Liver (tissue), 7 donors: ENCODE measurements at regions not wholly inside any gene's neighbourhood (a gene's known extent, or its start where the extent isn't known, plus 50 kb on each side); places are given as distances from the start of the nearest gene placed in this dataset.

Source experiments
- DNase-seq: peaks from one replicate; pipeline ENCODE4 v3.0.0-alpha.2; 2017; ENCODE audit warnings: low spot score
- H3K27ac ChIP-seq, 2 donors: one replicate each; pipeline ENCODE4 v1.7.0; 2013; ENCODE audit warnings: inconsistent platforms in 2 of 2, low read length in 2 of 2, control low read depth in 1 of 2, low read depth in 1 of 2, mild to moderate bottlenecking in 1 of 2
- H3K27me3 ChIP-seq, 4 donors: one replicate each; pipeline versions ENCODE4 v1.6.1 to v1.7.0; 2013; ENCODE audit warnings: low read length in 3 of 4, inconsistent platforms in 1 of 4, mild to moderate bottlenecking in 1 of 4, moderate library complexity in 1 of 4; ENCODE audit not compliant: control insufficient read depth in 4 of 4, insufficient read depth in 4 of 4
- H3K36me3 ChIP-seq, 4 donors: one replicate each; pipeline versions ENCODE4 v1.6.1 to v1.7.0; 2013; ENCODE audit warnings: low read length in 3 of 4, mild to moderate bottlenecking in 3 of 4, low read depth in 1 of 4, moderate library complexity in 1 of 4; ENCODE audit not compliant: control insufficient read depth in 4 of 4, insufficient read depth in 3 of 4
- H3K4me1 ChIP-seq, 4 donors: one replicate each; pipeline versions ENCODE4 v1.6.1 to v1.7.0; 2013; ENCODE audit warnings: low read length in 3 of 4, mild to moderate bottlenecking in 3 of 4, moderate library complexity in 1 of 4; ENCODE audit not compliant: control insufficient read depth in 4 of 4, insufficient read depth in 4 of 4
- H3K4me3 ChIP-seq, 3 donors: one replicate each; pipeline versions ENCODE4 v1.6.1 to v1.7.0; 2013; ENCODE audit warnings: low read length in 3 of 3, control low read depth in 1 of 3, low read depth in 1 of 3, mild to moderate bottlenecking in 1 of 3
- H3K9ac ChIP-seq, 2 donors: one replicate each; pipeline ENCODE4 v1.7.0; 2013; ENCODE audit warnings: low read length in 2 of 2, mild to moderate bottlenecking in 2 of 2, moderate library complexity in 2 of 2, control low read depth in 1 of 2, low read depth in 1 of 2
- H3K9me3 ChIP-seq, 4 donors: one replicate each; pipeline versions ENCODE4 v1.6.1 to v1.7.0; 2013; ENCODE audit warnings: low read length in 3 of 4; ENCODE audit not compliant: control insufficient read depth in 4 of 4
- FOXA1 ChIP-seq: IDR thresholded peaks from 2 replicates; pipeline ENCODE4 v1.6.1; 2016; ENCODE audit warnings: antibody characterized with exemption
- GABPA ChIP-seq, 2 donors: IDR thresholded peaks in 1 of 2; conservative IDR thresholded peaks in 1 of 2; 2 replicates each; pipeline ENCODE4 v1.6.1; 2016; ENCODE audit warnings: antibody characterized with exemption in 2 of 2, mild to moderate bottlenecking in 1 of 2, moderate library complexity in 1 of 2
- HNF4A ChIP-seq, 2 donors: conservative IDR thresholded peaks; 2 replicates each; pipeline ENCODE4 v1.6.1; 2016; ENCODE audit warnings: antibody characterized with exemption in 2 of 2, mild to moderate bottlenecking in 2 of 2
- JUND ChIP-seq, 2 donors: IDR thresholded peaks; 2 replicates each; pipeline ENCODE4 v1.6.1; 2016; ENCODE audit warnings: antibody characterized with exemption in 2 of 2
- NR2F2 ChIP-seq: IDR thresholded peaks from 2 replicates; pipeline ENCODE4 v1.6.1; 2016; ENCODE audit warnings: antibody characterized with exemption
- RXRA ChIP-seq, 2 donors: IDR thresholded peaks; 2 replicates each; pipeline ENCODE4 v1.6.1; 2017 to 2018; ENCODE audit warnings: antibody characterized with exemption in 2 of 2, mild to moderate bottlenecking in 1 of 2
- SP1 ChIP-seq: IDR thresholded peaks from 2 replicates; pipeline ENCODE4 v1.6.1; 2018; ENCODE audit warnings: antibody characterized with exemption, mild to moderate bottlenecking
- ZBTB33 ChIP-seq: IDR thresholded peaks from 2 replicates; pipeline ENCODE4 v1.6.1; 2016; ENCODE audit warnings: antibody characterized with exemption
- WGBS: extraction: QIAGEN DNeasy Blood & Tissue Kit; methylation state at CpG from one replicate; pipeline ENCODE4 v1.1.7; 2013; 5-methylcytosine and 5-hydroxymethylcytosine counted together
- TF ChIP-seq, protein P1 (sequence below): IDR thresholded peaks from 2 replicates; pipeline ENCODE4 v1.6.1; 2016; ENCODE audit warnings: antibody characterized with exemption, mild to moderate bottlenecking
- donor health status: healthy.
- donor health status: healthy.
- donor health status: healthy.
- donor health status: healthy.

GRCh38 chr16:52256310-52257078 is 290.4 kb downstream of the TOX3 start:
- WGBS: 27% methylated on average over 4 of the region's 4 CpGs
- Histone ChIP-seq H3K4me3 (peak overlapping the region in 2 of 3 donors; percentile 21 to 28), H3K27me3 (no peaks in the 10 kb centered on the region), H3K27ac (peak overlapping the region; percentile 48 to 61), H3K9me3 (no peaks in the 10 kb centered on the region), H3K36me3 (no peaks in the 10 kb centered on the region), H3K4me1 (peaks cover 0 to 14% (median 8%) of the 10 kb centered on the region in 4 donors), H3K9ac (no peak overlapping the region)
- TF ChIP-seq RXRA (IDR thresholded peaks at IDR 0.05): peak; percentile 51 to 61
- no peak for TF ChIP-seq NR2F2
- TF ChIP-seq ZBTB33: peak; percentile 17
- peak in 1 of 2 donors; percentile 8 for TF ChIP-seq JUND (IDR thresholded peaks at IDR 0.05)
- no peak for TF ChIP-seq GABPA (IDR thresholded peaks at IDR 0.05 in 1 of 2, conservative IDR thresholded peaks at IDR 0.05 in 1 of 2)
- peak; percentile 64 for TF ChIP-seq HNF4A (conservative IDR thresholded peaks at IDR 0.05)
- peak; percentile 58 for TF ChIP-seq SP1
- no peak for DNase-seq

DNA sequence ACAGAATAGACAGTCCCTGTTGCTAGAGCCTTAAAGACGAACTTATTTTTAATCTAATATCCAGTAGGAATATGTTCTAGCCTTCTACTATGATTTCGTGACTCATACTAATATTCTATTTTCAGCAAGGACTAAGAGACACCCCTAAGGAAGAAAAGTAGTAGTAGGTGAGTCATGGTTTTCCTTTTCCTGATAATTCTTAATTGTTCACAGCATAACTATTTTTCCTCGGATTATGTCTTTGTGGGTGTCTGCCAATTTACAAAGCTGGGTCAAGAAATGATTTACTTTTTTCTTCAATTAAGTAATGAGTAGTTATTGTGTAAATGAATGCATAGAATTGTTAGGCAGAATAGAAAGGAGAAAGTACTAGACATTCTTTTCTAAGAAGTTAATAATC is 292.2 kb downstream of the TOX3 start:
- Histone ChIP-seq H3K27me3 (no peaks in the 10 kb centered on the region), H3K36me3 (no peaks in the 10 kb centered on the region), H3K9me3 (no peaks in the 10 kb centered on the region), H3K27ac (no peak overlapping the region), H3K9ac (no peak overlapping the region), H3K4me3 (no peak overlapping the region), H3K4me1 (peaks cover 0 to 14% (median 8%) of the 10 kb centered on the region in 4 donors)
- WGBS: 88% methylated on average over 3 of the region's 3 CpGs
- TF ChIP-seq, protein P1, sequence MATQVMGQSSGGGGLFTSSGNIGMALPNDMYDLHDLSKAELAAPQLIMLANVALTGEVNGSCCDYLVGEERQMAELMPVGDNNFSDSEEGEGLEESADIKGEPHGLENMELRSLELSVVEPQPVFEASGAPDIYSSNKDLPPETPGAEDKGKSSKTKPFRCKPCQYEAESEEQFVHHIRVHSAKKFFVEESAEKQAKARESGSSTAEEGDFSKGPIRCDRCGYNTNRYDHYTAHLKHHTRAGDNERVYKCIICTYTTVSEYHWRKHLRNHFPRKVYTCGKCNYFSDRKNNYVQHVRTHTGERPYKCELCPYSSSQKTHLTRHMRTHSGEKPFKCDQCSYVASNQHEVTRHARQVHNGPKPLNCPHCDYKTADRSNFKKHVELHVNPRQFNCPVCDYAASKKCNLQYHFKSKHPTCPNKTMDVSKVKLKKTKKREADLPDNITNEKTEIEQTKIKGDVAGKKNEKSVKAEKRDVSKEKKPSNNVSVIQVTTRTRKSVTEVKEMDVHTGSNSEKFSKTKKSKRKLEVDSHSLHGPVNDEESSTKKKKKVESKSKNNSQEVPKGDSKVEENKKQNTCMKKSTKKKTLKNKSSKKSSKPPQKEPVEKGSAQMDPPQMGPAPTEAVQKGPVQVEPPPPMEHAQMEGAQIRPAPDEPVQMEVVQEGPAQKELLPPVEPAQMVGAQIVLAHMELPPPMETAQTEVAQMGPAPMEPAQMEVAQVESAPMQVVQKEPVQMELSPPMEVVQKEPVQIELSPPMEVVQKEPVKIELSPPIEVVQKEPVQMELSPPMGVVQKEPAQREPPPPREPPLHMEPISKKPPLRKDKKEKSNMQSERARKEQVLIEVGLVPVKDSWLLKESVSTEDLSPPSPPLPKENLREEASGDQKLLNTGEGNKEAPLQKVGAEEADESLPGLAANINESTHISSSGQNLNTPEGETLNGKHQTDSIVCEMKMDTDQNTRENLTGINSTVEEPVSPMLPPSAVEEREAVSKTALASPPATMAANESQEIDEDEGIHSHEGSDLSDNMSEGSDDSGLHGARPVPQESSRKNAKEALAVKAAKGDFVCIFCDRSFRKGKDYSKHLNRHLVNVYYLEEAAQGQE: no peak
- TF ChIP-seq ZBTB33 (no peak), FOXA1 (no peak), RXRA (IDR thresholded peaks at IDR 0.05) (no peak)
- DNase-seq: no peak
